ENCODE measurements at regions not wholly inside any gene's neighbourhood (a gene's known extent, or its start where the extent isn't known, plus 50 kb on each side); places are given as distances from the start of the nearest gene placed in this dataset.
"Not testable (repeated sequence)": the region's sequence is repeated elsewhere in the genome, so short reads cannot be mapped to it uniquely, and the experiment has no call there.

DNA sequence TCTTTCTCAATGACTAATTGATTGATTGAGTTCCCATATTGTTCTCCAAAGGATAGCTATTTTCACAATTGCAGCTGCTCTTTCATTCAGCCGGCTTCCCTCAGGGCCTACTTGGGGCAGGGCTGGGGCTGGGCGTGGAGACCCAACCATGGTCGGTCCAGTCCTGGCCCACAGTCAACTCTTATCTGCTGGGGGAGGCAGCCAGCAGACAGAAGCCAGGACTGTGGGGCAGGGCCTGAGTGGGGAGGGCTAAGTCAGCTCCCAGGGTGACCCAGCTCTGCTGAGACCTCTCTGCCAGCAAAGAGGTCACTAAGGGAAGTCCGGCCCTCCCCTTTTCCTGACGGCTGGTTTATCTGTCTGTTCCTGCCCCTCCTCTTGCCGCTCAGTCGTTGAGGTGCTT, 735.2 kb downstream of the TBC1D22A start:
- DNase-seq (ENCODE audit: low spot score) = no peak
- TF ChIP-seq, protein P1, sequence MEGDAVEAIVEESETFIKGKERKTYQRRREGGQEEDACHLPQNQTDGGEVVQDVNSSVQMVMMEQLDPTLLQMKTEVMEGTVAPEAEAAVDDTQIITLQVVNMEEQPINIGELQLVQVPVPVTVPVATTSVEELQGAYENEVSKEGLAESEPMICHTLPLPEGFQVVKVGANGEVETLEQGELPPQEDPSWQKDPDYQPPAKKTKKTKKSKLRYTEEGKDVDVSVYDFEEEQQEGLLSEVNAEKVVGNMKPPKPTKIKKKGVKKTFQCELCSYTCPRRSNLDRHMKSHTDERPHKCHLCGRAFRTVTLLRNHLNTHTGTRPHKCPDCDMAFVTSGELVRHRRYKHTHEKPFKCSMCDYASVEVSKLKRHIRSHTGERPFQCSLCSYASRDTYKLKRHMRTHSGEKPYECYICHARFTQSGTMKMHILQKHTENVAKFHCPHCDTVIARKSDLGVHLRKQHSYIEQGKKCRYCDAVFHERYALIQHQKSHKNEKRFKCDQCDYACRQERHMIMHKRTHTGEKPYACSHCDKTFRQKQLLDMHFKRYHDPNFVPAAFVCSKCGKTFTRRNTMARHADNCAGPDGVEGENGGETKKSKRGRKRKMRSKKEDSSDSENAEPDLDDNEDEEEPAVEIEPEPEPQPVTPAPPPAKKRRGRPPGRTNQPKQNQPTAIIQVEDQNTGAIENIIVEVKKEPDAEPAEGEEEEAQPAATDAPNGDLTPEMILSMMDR (IDR thresholded peaks at IDR 0.05) = no peak
- no peak for ATAC-seq (ENCODE audit: low FRiP score)

DNA sequence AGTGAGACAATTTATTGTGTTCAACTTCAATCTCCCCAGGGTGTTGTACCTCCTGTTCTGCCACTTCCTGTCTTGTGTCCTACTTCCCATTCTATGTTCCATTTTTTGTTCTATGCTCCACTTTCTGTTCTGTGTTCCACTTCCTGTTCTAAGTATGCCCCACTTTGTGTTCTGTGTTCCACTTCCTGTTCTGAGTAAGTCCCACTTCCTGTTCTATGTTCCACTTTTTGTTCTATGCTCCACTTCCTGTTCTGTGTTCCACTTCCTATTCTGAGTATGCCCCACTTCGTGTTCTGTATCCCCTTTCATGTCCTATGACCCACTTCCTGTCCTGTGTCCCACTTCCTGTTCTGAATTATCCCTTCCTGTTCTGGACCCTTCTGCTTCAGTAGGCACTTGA, 732.7 kb downstream of the TBC1D22A start:
- ATAC-seq (ENCODE audit: low FRiP score) (no peak), DNase-seq (ENCODE audit: low spot score) (no peak)
- TF ChIP-seq, protein P1 (IDR thresholded peaks at IDR 0.05) = no peak

DNA sequence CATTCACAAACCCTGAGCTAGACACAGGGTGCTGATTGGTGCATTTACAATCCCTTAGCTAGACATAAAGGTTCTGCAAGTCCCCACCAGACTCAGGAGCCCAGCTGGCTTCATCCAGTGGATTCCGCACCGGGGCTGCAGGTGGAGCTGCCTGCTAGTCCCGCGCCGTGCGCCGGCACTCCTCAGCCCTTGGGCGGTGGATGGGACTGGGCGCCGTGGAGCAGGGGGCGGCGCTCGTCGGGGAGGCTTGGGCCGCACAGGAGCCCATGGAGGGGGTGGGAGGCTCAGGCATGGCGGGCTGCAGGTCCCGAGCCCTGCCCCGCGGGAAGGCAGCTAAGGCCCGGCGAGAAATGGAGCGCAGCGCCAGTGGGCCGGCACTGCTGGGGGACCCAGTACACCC, 725.7 kb downstream of the TBC1D22A start:
- not testable (repeated sequence) for ATAC-seq (ENCODE audit: low FRiP score)

DNA sequence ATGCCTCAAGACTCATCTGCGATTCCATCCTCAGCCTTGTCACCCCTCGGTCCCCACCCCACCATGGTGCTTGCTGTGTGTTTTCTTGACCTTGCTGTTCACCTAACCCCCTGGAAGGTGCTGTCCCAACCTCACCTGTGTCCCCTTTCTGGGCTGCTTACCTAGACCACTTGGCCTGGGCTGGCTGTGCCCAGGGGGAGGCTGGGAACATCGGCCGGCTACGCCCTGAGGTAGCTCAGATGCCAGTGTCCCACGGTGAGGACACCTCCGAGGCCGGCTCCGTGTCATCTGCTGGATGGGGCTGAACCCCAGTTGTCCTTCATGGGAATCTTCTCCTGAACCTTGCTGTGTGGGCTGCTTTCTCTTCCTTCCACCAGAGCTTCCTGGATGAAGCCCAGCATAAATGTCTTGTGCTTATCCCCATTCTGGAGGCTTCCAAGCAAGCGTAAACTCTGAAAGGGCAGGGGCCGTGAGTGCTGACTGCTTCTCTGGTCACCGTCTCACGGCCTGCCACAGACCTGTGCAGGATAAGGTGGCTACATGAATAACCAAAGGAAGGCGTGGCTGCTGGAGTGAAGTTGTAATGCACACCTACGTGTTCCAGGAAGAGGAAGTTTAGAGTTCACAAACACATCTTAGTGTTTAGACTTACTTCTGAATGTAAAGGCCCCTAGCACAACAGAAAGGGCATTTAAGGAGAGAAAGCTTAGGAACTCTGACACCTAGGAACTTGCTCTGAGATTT, 724.3 kb downstream of the TBC1D22A start:
- TF ChIP-seq, protein P1 (IDR thresholded peaks at IDR 0.05) = no peak
- DNase-seq (ENCODE audit: low spot score) = no peak
- no peak for ATAC-seq (ENCODE audit: low FRiP score)

More for the DNA sequence above, 725.7 kb downstream of the TBC1D22A start:
- DNase-seq (ENCODE audit: low spot score) = not testable (repeated sequence)

DNA sequence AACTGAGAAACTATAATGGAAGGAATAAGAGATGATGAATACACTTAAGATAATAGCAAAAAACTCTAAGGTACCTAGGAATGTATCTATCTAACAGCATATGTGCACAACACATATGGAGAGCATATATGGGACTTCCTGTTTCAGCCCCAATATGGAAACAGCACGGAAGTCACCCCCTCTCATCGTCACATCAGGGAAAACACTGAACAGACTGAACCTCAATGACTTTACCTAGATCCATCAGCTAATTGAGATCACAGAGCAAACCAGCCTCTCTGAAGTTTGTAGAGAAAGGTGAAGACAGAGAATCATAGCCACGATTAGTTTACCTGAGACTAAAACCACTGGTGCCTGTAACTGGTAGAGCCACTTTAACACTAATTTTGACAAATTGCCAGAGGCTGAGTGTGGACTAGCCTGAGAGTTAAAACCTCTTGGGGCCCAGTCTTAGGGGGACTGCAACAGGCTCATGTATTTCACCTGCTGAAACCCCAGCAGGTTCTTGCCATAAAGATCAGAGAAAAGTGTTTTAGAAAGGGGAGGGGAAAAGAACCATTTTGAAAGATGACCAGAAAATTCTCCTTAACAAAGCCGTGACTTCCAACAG, 722.6 kb downstream of the TBC1D22A start:
- DNase-seq (ENCODE audit: low spot score) (no peak), ATAC-seq (ENCODE audit: low FRiP score) (no peak)
- TF ChIP-seq, protein P1 (IDR thresholded peaks at IDR 0.05) = no peak

DNA sequence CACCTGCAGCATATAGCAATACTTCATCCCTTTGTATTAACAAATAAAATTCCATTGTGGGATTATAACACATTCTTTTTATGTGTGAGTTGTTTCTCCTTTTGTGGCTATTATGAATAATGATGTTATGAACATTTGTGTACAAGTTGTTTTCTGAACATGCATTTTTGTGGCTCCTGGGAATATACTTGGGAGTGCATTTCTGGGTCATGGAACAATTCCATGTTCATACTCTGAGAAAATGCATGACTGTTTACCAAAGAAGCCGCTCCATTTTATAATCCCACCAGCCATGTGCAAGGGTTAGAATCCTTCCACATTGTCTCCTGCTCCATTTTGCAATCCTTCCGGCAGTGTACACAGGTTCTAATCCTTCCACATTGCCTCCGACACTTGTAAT, 713.8 kb downstream of the TBC1D22A start:
- no peak for ATAC-seq (ENCODE audit: low FRiP score)
- no peak for DNase-seq (ENCODE audit: low spot score)
- TF ChIP-seq, protein P1 (IDR thresholded peaks at IDR 0.05) = no peak

DNA sequence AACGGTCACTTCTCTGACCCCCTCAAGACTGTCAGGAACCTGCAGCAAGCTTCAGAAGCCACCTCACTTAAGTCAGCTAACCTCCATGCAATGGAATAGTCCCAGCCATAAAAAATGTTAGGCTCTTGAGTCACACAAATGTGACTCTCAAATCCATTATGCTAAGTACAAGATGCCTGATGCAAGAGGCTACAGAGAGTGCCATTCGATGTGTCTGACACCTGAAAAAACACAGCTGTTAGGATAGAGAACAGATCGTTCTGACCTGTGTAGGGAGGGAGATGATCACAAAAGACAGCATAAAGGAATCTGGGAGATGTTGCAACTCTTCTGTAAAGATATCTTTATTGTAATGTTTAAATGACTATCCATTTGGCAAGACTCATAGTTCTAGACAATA, 712.4 kb downstream of the TBC1D22A start:
- TF ChIP-seq, protein P1 (IDR thresholded peaks at IDR 0.05) = no peak
- DNase-seq (ENCODE audit: low spot score) = no peak
- ATAC-seq (ENCODE audit: low FRiP score) = no peak

Measured in omental fat pad (tissue), 3 donors.